Bronchial epithelial cell (primary cell): ENCODE measurements at regions not wholly inside any gene's neighbourhood (a gene's known extent, or its start where the extent isn't known, plus 50 kb on each side); places are given as distances from the start of the nearest gene placed in this dataset.

ENCODE experiments used
- DNase-seq: peaks from one replicate; pipeline ENCODE4 v3.0.0-alpha.2; 2010; ENCODE audit warnings: low read depth
- FAIRE-seq: peaks from 2 replicates; lab custom pipeline; 2011; peaks lifted over from hg19 to GRCh38; lab: Jason Lieb, UNC
- H3K27me3 ChIP-seq: 2 replicates; pipeline ENCODE4 v1.5.1; 2011; ENCODE audit warnings: low read length; ENCODE audit not compliant: control insufficient read depth, insufficient read depth
- H3K36me3 ChIP-seq: 2 replicates; pipeline ENCODE4 v1.5.1; 2011; ENCODE audit warnings: low read length; ENCODE audit not compliant: control insufficient read depth, insufficient read depth
- H3K4me3 ChIP-seq: 2 replicates; pipeline ENCODE4 v1.5.1; 2011; ENCODE audit warnings: mild to moderate bottlenecking, low read depth, low read length, control low read depth
- CTCF ChIP-seq: IDR thresholded peaks from 2 replicates; pipeline ENCODE4 v1.5.1; 2011; ENCODE audit warnings: mild to moderate bottlenecking, moderate library complexity, low read length, control low read depth, inconsistent platforms; ENCODE audit not compliant: insufficient read depth, severe bottlenecking

GRCh38 chr6:8159966-8160365, 57.6 kb upstream of the EEF1E1 start:
- no peaks in the 10 kb centered on the region for H3K36me3 ChIP-seq
- DNase-seq (no peak), FAIRE-seq (no peak)
- no peak for TF ChIP-seq CTCF
- no peak overlapping the region for H3K4me3 ChIP-seq
- H3K27me3 ChIP-seq: no peaks in the 10 kb centered on the region

- H3K36me3 ChIP-seq: no peaks in the 10 kb centered on the region
- H3K4me3 ChIP-seq: no peak overlapping the region
- DNase-seq (no peak), FAIRE-seq (no peak)
- no peak for TF ChIP-seq CTCF
- H3K27me3 ChIP-seq: no peaks in the 10 kb centered on the region
Measured at GRCh38 chr6:8157839-8158238, 55.5 kb upstream of the EEF1E1 start.

GRCh38 chr6:8155259-8156012, 53.1 kb upstream of the EEF1E1 start:
- DNase-seq: no peak
- H3K27me3 ChIP-seq: no peaks in the 10 kb centered on the region
- TF ChIP-seq CTCF: no peak
- H3K36me3 ChIP-seq: no peaks in the 10 kb centered on the region
- FAIRE-seq: no peak
- H3K4me3 ChIP-seq: no peak overlapping the region
